ENCODE measurements at regions not wholly inside any gene's neighbourhood (a gene's known extent, or its start where the extent isn't known, plus 50 kb on each side); places are given as distances from the start of the nearest gene placed in this dataset.

DNA sequence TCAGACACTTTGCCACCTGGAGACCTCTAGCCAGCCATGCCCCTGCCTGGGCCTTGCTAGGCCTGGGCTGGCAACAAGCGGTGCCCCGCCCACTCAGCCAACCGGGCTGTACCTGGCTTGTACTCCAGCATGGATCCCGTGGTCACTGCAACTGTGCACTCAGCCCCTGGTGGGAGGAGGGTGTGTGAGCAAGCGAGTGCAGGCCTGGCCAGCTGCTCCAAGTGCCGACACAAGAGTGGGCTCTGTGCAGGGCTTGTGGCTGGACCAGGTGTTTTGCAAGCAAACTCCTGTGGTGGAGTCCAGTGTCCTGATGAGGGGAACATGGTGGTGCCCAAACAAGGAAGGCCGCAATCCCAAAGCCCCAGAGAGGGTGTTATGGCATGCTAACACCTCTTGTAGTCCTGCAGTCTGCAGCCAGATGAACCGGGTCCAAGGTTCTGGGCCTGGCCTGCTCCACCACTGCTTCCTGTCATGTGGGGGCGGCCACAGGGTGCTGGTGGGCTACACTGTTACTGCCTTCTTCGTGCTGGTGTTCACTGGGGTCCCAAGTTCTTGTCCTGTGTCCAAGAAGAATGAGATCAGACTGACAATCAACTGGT, 60.1 kb upstream of the CD28 start:
- no peak for TF ChIP-seq POLR2A (IDR thresholded peaks at IDR 0.05)
- TF ChIP-seq, protein P1, sequence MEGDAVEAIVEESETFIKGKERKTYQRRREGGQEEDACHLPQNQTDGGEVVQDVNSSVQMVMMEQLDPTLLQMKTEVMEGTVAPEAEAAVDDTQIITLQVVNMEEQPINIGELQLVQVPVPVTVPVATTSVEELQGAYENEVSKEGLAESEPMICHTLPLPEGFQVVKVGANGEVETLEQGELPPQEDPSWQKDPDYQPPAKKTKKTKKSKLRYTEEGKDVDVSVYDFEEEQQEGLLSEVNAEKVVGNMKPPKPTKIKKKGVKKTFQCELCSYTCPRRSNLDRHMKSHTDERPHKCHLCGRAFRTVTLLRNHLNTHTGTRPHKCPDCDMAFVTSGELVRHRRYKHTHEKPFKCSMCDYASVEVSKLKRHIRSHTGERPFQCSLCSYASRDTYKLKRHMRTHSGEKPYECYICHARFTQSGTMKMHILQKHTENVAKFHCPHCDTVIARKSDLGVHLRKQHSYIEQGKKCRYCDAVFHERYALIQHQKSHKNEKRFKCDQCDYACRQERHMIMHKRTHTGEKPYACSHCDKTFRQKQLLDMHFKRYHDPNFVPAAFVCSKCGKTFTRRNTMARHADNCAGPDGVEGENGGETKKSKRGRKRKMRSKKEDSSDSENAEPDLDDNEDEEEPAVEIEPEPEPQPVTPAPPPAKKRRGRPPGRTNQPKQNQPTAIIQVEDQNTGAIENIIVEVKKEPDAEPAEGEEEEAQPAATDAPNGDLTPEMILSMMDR (IDR thresholded peaks at IDR 0.05) = no peak
- H3K4me3 ChIP-seq (ENCODE audit: low read depth, poor library complexity, severe bottlenecking) = no peak overlapping the region
- intact Hi-C loops (cut with DNase I; ENCODE audit: low total_unique reads) = no loop called here
- DNase-seq (ENCODE audit: low spot score in 2 of 2) = no peak
- WGBS, 2 donors = 86 to 90% methylated on average over 9 to 10 of the region's 10 CpGs

GRCh38 chr2:203646961-203647360, 59.5 kb upstream of the CD28 start:
- no peak for DNase-seq (ENCODE audit: low spot score in 2 of 2)
- WGBS, 2 donors = 67 to 70% methylated on average over 5 of the region's 5 CpGs
- H3K4me3 ChIP-seq (ENCODE audit: low read depth, poor library complexity, severe bottlenecking) = no peak overlapping the region
- TF ChIP-seq, protein P1 (IDR thresholded peaks at IDR 0.05) = no peak
- TF ChIP-seq POLR2A (IDR thresholded peaks at IDR 0.05) = no peak
- intact Hi-C loops (cut with DNase I; ENCODE audit: low total_unique reads) = no loop called here

GRCh38 chr2:203647579-203647978, 58.9 kb upstream of the CD28 start:
- TF ChIP-seq, protein P1 (IDR thresholded peaks at IDR 0.05) = no peak
- TF ChIP-seq POLR2A (IDR thresholded peaks at IDR 0.05) = no peak
- intact Hi-C loops (cut with DNase I; ENCODE audit: low total_unique reads) = no loop called here
- no peak overlapping the region for H3K4me3 ChIP-seq (ENCODE audit: low read depth, poor library complexity, severe bottlenecking)
- DNase-seq (ENCODE audit: low spot score in 2 of 2) = no peak
- 94 to 95% methylated on average over 1 of the region's 1 CpG for WGBS, 2 donors

GRCh38 chr2:203648273-203648672, 58.2 kb upstream of the CD28 start:
- no peak for DNase-seq (ENCODE audit: low spot score in 2 of 2)
- intact Hi-C loops (cut with DNase I; ENCODE audit: low total_unique reads) = no loop called here
- H3K4me3 ChIP-seq (ENCODE audit: low read depth, poor library complexity, severe bottlenecking) = no peak overlapping the region
- WGBS, 2 donors = 52 to 58% methylated on average over 2 of the region's 2 CpGs
- TF ChIP-seq POLR2A (IDR thresholded peaks at IDR 0.05) = no peak
- TF ChIP-seq, protein P1 (IDR thresholded peaks at IDR 0.05) = no peak

DNA sequence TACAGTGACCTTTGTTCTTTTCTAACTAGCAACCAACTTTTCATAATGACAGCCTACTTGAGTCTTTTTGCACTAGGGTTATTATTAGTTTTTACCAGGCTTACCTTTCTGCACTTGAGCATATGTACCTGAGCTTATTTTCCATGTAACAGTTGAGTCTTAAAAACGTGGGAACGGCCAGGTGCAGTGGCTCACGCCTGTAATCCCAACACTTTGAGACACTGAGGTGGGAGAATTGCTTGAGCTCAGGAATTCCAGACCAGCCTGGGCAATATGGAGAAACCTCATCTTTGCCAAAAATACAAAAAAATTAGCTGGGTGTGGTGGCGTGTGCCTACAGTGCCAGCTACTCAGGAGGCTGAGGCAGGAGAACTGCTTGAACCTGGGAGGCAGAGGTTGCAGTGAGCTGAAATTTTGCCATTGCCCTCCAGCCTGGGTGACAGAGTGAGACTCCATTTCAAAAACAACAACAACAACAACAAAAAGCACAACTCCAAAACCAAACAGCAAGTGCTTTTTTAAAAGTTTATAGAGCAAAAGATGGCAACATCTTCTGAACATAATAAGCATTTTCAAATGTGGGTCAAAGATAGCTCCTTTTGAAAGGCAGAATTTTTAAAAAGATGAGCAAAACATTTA, 57.1 kb upstream of the CD28 start:
- no peak for TF ChIP-seq POLR2A (IDR thresholded peaks at IDR 0.05)
- TF ChIP-seq, protein P1 (IDR thresholded peaks at IDR 0.05) = no peak
- intact Hi-C loops (cut with DNase I; ENCODE audit: low total_unique reads) = no loop called here
- WGBS, 2 donors = 57 to 58% methylated on average over 4 of the region's 4 CpGs
- DNase-seq (ENCODE audit: low spot score in 2 of 2) = no peak
- H3K4me3 ChIP-seq (ENCODE audit: low read depth, poor library complexity, severe bottlenecking) = no peak overlapping the region

All from lower leg skin (tissue), 4 donors.